NCI-H82 treated with DMSO at 0.1 percent for 48 hours (cell line): ENCODE measurements at regions not wholly inside any gene's neighbourhood (a gene's known extent, or its start where the extent isn't known, plus 50 kb on each side); places are given as distances from the start of the nearest gene placed in this dataset.

Source experiments
- DNase-seq: peaks from one replicate; lab custom pipeline; 2025; ENCODE audit not compliant: unreplicated experiment; lab: John Stamatoyannopoulos, UW

DNA sequence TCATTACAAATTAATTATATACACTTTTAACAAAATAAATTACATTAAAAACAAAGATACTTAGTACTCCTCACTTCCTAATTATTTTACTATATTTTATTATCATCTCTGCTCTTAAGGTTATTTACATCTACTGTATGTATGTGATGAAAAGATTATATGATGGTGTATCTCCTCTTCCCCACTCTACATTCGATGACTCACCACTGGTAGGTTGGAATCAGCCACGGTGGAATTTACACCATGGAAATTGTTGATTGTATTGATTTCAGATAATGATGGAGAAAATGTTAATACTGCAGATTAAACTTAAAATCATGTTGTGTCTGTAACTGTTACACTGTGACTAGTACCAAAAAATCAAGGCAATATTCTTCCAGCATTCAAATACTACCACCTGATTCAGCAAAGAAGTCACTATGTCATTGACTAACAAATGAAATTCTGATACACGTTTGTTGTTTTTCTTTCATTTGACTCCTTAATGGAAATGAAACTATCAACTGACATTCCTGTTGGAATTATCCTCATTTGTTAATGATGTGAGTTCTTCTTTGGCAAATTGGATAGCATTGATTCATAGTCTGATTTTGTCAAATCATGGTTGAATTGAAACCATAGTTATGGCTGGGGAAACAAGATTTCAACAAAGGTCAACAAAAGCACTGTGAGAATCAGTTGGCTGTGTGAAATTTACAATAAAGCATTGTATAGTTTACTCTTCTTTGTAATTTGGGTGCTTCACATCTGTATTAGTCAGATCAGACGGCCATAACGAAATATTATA lies 69.0 kb upstream of the NLK start:
- no peak for DNase-seq

- peak; percentile 87 for DNase-seq
Measured at GRCh38 chr17:27974045-27974436, 68.4 kb upstream of the NLK start.

- DNase-seq = no peak
Measured at GRCh38 chr17:27974531-27975145, 67.8 kb upstream of the NLK start.

GRCh38 chr17:27975146-27976011 lies 67.1 kb upstream of the NLK start:
- DNase-seq = peak; percentile 32

GRCh38 chr17:27976331-27976730 lies 66.1 kb upstream of the NLK start:
- DNase-seq = no peak

GRCh38 chr17:27977751-27978688 lies 64.5 kb upstream of the NLK start:
- peak; percentile 98 for DNase-seq

- no peak for DNase-seq
Measured at GRCh38 chr17:27978689-27979175, 63.7 kb upstream of the NLK start.

DNA sequence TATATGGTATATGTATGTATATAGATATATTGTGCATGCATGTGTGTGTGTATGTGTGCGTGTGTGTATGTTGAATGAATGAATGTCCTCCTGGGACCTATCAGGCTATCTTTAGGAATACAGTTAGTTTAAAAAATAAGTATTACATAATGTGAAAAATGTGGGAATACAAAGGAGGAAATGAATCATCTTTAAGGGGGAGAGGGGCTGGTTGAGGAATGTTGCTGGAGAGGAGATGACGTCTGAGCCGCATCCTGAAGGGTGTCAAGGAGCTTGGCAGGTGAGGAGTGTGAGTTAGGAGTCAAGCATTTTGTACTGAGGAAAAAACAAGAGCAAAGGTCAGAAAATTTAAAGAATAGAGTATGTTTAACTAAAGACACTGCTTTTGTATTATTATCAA lies 62.4 kb upstream of the NLK start:
- no peak for DNase-seq

GRCh38 chr17:27981978-27982377 lies 60.5 kb upstream of the NLK start:
- DNase-seq = no peak

DNA sequence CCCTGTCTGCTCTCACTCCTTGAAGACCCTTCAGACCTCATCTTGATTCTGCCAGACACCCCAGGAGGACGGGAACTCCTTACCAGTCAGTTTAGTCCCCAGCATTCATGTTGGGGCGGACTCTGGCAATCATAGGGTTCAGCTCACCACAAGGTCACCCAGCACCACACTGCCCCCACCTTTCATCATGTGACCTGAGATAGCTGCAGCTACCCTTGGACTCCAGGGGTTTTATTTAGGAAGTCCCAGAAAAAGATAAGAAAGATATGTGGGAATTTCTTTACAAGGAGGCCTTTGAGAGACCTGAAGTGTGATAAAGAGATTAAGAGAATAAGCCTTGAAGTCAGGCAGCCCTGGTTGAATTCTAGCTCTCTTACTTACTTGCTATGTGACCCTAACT lies 59.8 kb upstream of the NLK start:
- peak; percentile 64 for DNase-seq

DNA sequence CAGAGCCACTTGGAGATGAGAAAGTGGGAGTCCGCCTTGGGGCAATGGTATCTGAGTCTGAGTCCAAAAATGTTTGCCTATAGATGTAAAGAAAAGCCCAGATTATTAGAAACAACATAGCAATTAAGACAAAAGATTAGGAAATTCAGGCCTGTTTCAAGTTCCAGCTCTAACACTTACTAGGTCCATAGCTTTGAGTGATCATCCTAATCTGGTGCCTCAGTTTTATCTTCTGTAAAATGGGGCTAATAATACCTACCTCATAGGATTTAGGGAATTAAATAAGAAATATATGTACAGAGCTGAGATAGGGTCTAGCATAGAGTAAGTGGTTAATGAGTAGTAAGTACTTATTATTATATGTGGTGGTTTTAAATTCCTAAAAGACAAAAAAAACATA lies 58.6 kb upstream of the NLK start:
- DNase-seq = no peak

GRCh38 chr17:27984404-27984803 lies 58.1 kb upstream of the NLK start:
- peak; percentile 57 for DNase-seq

GRCh38 chr17:27984816-27985215 lies 57.7 kb upstream of the NLK start:
- DNase-seq = no peak

- peak; percentile 25 for DNase-seq
Measured at GRCh38 chr17:27985306-27985705, 57.2 kb upstream of the NLK start.

DNA sequence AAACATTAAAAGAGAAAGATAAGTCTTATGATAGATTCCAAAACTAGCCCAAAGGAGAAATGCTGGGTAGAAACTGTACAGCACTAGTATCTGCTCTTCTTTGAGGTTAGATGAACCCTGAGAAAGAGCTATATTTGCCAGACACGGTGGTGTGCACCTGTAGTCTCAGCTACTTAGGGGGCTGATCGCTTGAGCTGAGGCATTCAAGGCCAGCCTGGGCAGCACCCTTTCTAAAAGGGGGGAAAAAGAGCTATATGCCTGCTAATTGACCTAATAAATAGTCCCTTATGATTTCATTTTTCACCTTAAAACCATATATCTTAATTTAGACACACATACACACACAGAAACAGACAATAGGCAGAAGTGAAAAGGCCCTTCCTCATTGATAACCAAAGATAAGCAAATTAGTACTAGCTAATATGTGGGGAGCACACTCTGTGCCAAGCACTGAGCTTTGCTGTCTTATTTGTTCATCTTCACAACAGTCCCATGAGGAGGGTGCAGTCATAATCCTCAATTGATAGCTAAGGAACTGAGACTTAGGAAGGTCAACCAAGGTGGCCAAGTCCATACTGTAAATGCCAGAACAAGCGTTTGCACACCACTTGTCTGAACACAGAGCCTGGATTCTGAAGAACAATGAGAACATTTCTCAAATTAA lies 56.6 kb upstream of the NLK start:
- peak; percentile 52 for DNase-seq

DNA sequence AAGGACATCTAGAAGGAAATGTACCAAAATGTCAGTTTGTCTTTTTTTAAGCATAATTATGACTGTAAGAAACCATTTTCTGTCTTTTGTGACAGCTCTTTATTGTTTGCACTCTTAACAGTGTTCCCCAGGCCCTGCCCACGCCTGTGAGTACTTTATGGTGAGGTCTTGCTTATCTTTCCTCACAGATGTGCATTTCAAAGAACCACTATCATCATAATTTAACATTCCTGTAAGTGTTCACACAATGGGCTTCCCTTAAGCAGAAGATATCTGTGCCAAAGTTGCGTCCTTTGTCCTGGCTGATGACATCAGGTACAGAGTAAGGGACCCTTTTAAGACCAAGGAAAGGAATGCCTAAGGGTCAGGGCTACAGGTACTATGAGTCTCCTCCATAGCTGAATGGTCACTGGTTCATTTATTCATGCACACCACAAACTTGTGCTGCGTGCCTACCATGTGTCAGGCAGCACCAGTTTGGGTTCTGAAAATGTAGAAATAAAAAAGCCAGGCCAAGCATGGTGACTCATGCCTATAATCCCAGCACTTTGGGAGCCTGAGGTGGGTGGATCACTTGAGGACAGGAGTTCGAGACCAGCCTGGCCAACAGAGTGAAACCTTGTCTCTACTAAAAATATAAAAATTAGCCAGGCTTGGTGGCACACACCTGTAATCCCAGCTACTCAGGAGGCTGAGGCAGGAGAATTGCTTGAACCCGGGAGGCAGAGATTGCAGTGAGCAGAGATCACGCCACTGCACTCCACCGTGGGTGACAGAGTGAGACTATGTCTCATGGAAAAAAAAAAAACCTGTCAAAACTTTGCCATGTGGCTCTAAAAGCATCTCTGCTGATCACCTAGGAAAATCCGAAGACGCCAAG lies 55.4 kb upstream of the NLK start:
- no peak for DNase-seq

DNA sequence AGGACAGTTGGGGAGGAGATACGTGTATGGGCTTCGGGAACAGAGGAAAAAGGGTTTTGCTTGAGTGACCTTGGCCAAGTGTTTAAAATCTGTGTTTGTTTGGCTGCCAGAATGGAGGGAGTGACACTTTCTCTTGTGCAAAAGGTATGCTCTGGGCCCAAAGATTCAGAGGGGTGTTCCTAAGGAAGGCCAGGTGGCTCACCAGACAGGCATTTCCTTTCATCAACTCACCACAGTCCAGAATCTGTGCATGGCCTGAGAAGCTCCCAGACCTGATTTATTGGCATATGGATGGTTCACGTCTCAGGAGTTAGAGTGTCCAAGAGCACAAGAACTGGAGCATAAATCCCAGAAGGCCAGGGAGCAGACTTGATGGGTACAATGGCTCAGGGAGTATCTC lies 53.4 kb upstream of the NLK start:
- DNase-seq = no peak

DNA sequence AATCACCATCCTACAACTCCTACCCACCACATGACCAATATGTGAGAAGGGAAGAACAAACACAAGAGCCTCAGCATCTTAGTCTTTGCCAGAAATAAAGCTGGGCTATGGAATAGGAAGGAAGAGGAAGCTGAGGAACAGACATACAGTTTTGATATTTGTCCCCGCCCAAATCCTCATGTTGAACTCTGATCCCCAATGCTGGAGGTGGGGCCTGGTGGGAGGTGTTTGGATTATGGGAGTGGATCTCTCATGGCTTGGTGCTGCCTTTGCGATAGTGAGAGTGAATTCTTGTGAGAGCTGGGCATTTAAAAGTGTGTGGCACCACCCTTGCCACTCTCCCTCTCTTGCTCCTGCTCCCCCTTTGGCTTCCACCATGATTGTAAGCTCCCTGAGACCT lies 52.4 kb upstream of the NLK start:
- no peak for DNase-seq

DNA sequence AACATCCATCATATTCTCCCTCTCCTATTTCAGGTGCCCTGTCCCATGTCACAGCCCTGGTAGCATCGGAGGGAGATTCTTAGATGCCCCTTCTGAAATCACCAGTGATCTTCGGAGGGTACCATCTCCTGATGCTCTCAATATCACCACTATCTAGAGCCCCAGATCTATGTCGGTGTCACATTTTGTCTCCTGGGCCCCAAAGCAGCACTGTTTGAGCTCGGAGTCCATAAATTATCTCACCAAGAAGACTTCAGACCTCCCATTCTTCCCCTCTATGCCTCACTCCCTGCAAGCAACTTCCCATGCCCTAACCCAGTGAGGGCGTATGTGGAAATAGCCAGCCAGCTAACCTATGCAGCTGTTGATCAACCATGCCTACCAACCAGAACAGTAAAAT lies 51.5 kb upstream of the NLK start:
- no peak for DNase-seq
